Caco-2 (cell line): ENCODE measurements at regions not wholly inside any gene's neighbourhood (a gene's known extent, or its start where the extent isn't known, plus 50 kb on each side); places are given as distances from the start of the nearest gene placed in this dataset.

Experiments used
- BruUV-seq: library from RNA; stranded (reverse); fragments of 400-500 nt; replicated peaks from 2 replicates; lab custom pipeline; 2021; lab: Mats Ljungman, UMichigan
- CTCF ChIA-PET: fragments of 300-600 bp; sonication (Branson Sonifier 250); formaldehyde crosslinking; loops from one replicate; lab custom pipeline; 2022; ENCODE audit warnings: antibody characterized with exemption; lab: Charles Lee
- POLR2A ChIA-PET: fragments of 300-600 bp; sonication (Branson Sonifier 250); formaldehyde crosslinking; loops from one replicate; lab custom pipeline; 2022; ENCODE audit warnings: antibody characterized with exemption; lab: Charles Lee
- DNase-seq, 2 experiments: peaks; one replicate each; pipeline versions ENCODE4 v3.0.0 to v3.0.0-alpha.2; 2020 to 2022
- H3K27me3 ChIP-seq: replicated peaks from 2 replicates; pipeline ENCODE4 v1.6.0; 2011; ENCODE audit warnings: low read length; ENCODE audit not compliant: control insufficient read depth, insufficient read depth
- H3K36me3 ChIP-seq: 2 replicates; pipeline ENCODE4 v1.5.1; 2011; ENCODE audit warnings: low read length; ENCODE audit not compliant: control insufficient read depth, insufficient read depth
- H3K4me1 ChIP-seq: fragments of 250-450 bp; sonication (Bioruptor Pico); 2 replicates; pipeline ENCODE4 v1.5.1; 2020; ENCODE audit warnings: mild to moderate bottlenecking
- H3K4me3 ChIP-seq: 2 replicates; pipeline ENCODE4 v1.5.1; 2011; ENCODE audit warnings: low read depth, mild to moderate bottlenecking, control low read depth, low read length
- H3K9me3 ChIP-seq: fragments of 250-450 bp; sonication (Bioruptor Pico); 2 replicates; pipeline ENCODE4 v1.5.1; 2020; ENCODE audit warnings: mild to moderate bottlenecking, moderate library complexity
- H3K27ac Mint-ChIP-seq: one replicate; pipeline ENCODE4 v1.8.0; 2022; ENCODE audit warnings: mixed read lengths; ENCODE audit not compliant: unreplicated experiment
- H3K27me3 Mint-ChIP-seq: one replicate; pipeline ENCODE4 v1.8.0; 2022; ENCODE audit warnings: mixed read lengths; ENCODE audit not compliant: insufficient read depth, unreplicated experiment
- H3K36me3 Mint-ChIP-seq: one replicate; pipeline ENCODE4 v1.8.0; 2022; ENCODE audit warnings: mild to moderate bottlenecking, mixed read lengths; ENCODE audit not compliant: insufficient read depth, unreplicated experiment
- H3K4me1 Mint-ChIP-seq: one replicate; pipeline ENCODE4 v1.8.0; 2022; ENCODE audit warnings: low read depth, mixed read lengths; ENCODE audit not compliant: unreplicated experiment
- H3K4me3 Mint-ChIP-seq: one replicate; pipeline ENCODE4 v1.8.0; 2022; ENCODE audit warnings: mild to moderate bottlenecking, moderate library complexity, mixed read lengths; ENCODE audit not compliant: unreplicated experiment
- H3K9me3 Mint-ChIP-seq: one replicate; pipeline ENCODE4 v1.8.0; 2022; ENCODE audit warnings: mixed read lengths; ENCODE audit not compliant: unreplicated experiment
- intact Hi-C: fragments of 100-400 bp; cut with micrococcal nuclease; formaldehyde crosslinking; loops from one replicate; pipeline ENCODE4 v1.10.0; 2022; ENCODE audit not compliant: unreplicated experiment
- TF ChIP-seq, protein P1 (sequence below), 2 experiments: fragments of 200-600 bp in 1 of 2; IDR thresholded peaks; 1 replicate in 1 of 2; 2 replicates in 1 of 2; pipeline versions ENCODE4 v1.5.1 to v1.8.0; 2011 to 2022; ENCODE audit warnings: antibody characterized with exemption in 1 of 2, control low read depth in 1 of 2, inconsistent platforms in 1 of 2, low read depth in 1 of 2, low read length in 1 of 2, mild to moderate bottlenecking in 1 of 2, moderate library complexity in 1 of 2; ENCODE audit not compliant: insufficient read depth in 1 of 2, severe bottlenecking in 1 of 2, unreplicated experiment in 1 of 2

DNA sequence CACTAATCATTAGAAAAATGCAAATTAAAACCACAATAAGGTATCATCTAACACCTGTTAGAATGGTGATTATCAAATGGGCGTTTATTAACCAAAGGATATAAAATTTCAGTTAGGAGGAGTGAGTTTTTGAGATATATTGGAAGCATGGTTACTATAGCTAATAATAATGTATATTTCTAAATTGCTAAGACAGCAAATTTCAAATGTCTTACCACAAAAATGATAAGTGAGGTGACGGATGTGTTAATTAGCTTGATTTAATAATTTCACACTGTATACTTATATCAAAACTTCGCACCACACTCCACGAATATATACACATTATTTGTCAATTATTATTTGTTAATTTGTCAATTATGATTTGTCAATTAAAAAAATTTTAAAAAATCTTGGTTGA is 227.2 kb upstream of the DDX18 start:
- no peak overlapping the region for H3K27ac Mint-ChIP-seq
- Histone ChIP-seq H3K4me3 (no peak overlapping the region), H3K4me1 (no peaks in the 10 kb centered on the region), H3K9me3 (no peaks in the 10 kb centered on the region; the same call in 1 of the 2 replicates), H3K27me3 (no peaks in the 10 kb centered on the region), H3K36me3 (no peaks in the 10 kb centered on the region)
- H3K4me1 Mint-ChIP-seq = no peaks in the 10 kb centered on the region
- BruUV-seq = no TSS peak
- TF ChIP-seq, protein P1, sequence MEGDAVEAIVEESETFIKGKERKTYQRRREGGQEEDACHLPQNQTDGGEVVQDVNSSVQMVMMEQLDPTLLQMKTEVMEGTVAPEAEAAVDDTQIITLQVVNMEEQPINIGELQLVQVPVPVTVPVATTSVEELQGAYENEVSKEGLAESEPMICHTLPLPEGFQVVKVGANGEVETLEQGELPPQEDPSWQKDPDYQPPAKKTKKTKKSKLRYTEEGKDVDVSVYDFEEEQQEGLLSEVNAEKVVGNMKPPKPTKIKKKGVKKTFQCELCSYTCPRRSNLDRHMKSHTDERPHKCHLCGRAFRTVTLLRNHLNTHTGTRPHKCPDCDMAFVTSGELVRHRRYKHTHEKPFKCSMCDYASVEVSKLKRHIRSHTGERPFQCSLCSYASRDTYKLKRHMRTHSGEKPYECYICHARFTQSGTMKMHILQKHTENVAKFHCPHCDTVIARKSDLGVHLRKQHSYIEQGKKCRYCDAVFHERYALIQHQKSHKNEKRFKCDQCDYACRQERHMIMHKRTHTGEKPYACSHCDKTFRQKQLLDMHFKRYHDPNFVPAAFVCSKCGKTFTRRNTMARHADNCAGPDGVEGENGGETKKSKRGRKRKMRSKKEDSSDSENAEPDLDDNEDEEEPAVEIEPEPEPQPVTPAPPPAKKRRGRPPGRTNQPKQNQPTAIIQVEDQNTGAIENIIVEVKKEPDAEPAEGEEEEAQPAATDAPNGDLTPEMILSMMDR (IDR thresholded peaks at IDR 0.05; ENCODE audit: insufficient read depth in 1 of 2, low read depth in 1 of 2, low read length in 1 of 2, severe bottlenecking in 1 of 2, unreplicated experiment in 1 of 2) = no peak
- H3K36me3 Mint-ChIP-seq = no peaks in the 10 kb centered on the region
- no peak for DNase-seq
- no peaks in the 10 kb centered on the region for H3K27me3 Mint-ChIP-seq
- peaks cover 34% of the 10 kb centered on the region for H3K9me3 Mint-ChIP-seq
- intact Hi-C loops = no loop called here
- ChIA-PET POLR2A (no interaction called here), CTCF (no interaction called here)
- H3K4me3 Mint-ChIP-seq = no peak overlapping the region

DNA sequence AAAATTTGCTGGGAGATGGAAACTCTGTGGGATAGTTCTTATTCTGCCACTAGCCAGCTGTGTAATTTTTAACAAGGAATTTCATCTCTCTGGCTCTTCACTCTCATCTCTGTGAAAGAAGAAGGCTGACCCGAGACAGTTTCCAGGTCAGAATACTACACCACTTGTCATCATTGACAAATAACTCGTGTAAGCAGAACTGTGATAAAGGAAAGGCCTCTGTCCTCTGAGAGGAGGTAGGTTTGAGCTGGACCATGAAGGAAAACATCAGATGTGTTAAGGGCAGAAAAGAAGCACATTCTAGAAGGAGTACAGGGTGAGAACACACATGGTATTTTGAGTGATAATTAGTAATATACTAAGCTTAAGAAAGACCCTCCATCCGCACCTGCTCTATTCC is 211.4 kb upstream of the DDX18 start:
- no peak overlapping the region for H3K27ac Mint-ChIP-seq
- Histone ChIP-seq H3K9me3 (no peaks in the 10 kb centered on the region), H3K36me3 (no peaks in the 10 kb centered on the region), H3K4me1 (peaks cover 6% of the 10 kb centered on the region; the same call in 1 of the 2 replicates), H3K4me3 (no peak overlapping the region), H3K27me3 (no peaks in the 10 kb centered on the region)
- H3K4me1 Mint-ChIP-seq = peaks cover 9% of the 10 kb centered on the region
- no TSS peak for BruUV-seq
- ChIA-PET POLR2A (no interaction called here), CTCF (no interaction called here)
- no peaks in the 10 kb centered on the region for H3K36me3 Mint-ChIP-seq
- H3K27me3 Mint-ChIP-seq = no peaks in the 10 kb centered on the region
- intact Hi-C loops = no loop called here
- TF ChIP-seq, protein P1 (IDR thresholded peaks at IDR 0.05; ENCODE audit: insufficient read depth in 1 of 2, low read depth in 1 of 2, low read length in 1 of 2, severe bottlenecking in 1 of 2, unreplicated experiment in 1 of 2) = no peak
- H3K4me3 Mint-ChIP-seq = no peak overlapping the region
- peaks cover 9% of the 10 kb centered on the region for H3K9me3 Mint-ChIP-seq
- DNase-seq = no peak

DNA sequence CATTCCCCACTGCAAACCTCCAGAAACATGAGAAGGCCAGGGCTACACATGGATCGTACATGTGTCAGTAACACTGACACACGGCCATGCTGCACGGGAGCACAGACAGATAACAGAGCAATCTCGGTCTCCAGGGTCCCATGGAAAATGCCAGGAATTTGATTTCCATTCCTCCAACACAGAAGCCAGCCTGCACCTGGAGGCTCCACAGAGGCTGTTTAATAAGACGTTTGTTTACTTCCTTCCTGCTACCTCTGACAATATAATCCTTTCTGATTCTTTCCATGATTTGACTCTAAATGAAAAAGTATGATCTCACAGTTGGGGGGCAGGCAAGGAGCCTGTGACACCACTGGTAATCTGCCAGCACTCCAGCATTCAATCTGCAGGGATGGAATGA is 210.9 kb upstream of the DDX18 start:
- Mint-ChIP-seq H3K27me3 (no peaks in the 10 kb centered on the region), H3K9me3 (peaks cover 9% of the 10 kb centered on the region), H3K4me3 (no peak overlapping the region), H3K27ac (no peak overlapping the region), H3K4me1 (peaks cover 9% of the 10 kb centered on the region), H3K36me3 (no peaks in the 10 kb centered on the region)
- Histone ChIP-seq H3K4me1 (peaks cover 6% of the 10 kb centered on the region; the same call in 1 of the 2 replicates), H3K36me3 (no peaks in the 10 kb centered on the region), H3K4me3 (no peak overlapping the region), H3K27me3 (no peaks in the 10 kb centered on the region), H3K9me3 (no peaks in the 10 kb centered on the region)
- TF ChIP-seq, protein P1 (IDR thresholded peaks at IDR 0.05; ENCODE audit: insufficient read depth in 1 of 2, low read depth in 1 of 2, low read length in 1 of 2, severe bottlenecking in 1 of 2, unreplicated experiment in 1 of 2) = no peak
- intact Hi-C loops = no loop called here
- BruUV-seq = no TSS peak
- DNase-seq = no peak
- ChIA-PET POLR2A (no interaction called here), CTCF (no interaction called here)
